Suprapubic skin (tissue), 4 donors: ENCODE measurements at regions not wholly inside any gene's neighbourhood (a gene's known extent, or its start where the extent isn't known, plus 50 kb on each side); places are given as distances from the start of the nearest gene placed in this dataset.

Source experiments
- DNase-seq, 2 donors: peaks; one replicate each; pipeline ENCODE4 v3.0.0-alpha.2; 2019; ENCODE audit warnings: low spot score in 2 of 2
- H3K27ac ChIP-seq: fragments of 200-600 bp; sonication (generic); one replicate; pipeline ENCODE4 v1.5.1; 2019
- H3K27me3 ChIP-seq: fragments of 200-600 bp; sonication (generic); one replicate; pipeline ENCODE4 v1.5.1; 2019
- H3K36me3 ChIP-seq: fragments of 200-600 bp; sonication (generic); one replicate; pipeline ENCODE4 v1.5.1; 2019
- H3K4me1 ChIP-seq: fragments of 200-600 bp; sonication (generic); one replicate; pipeline ENCODE4 v1.5.1; 2019
- H3K4me3 ChIP-seq: fragments of 200-600 bp; sonication (generic); one replicate; pipeline ENCODE4 v1.5.1; 2019; ENCODE audit warnings: mild to moderate bottlenecking
- H3K9me3 ChIP-seq: fragments of 200-600 bp; sonication (generic); one replicate; pipeline ENCODE4 v1.5.1; 2019
- EP300 ChIP-seq: sonication (generic); formaldehyde crosslinking; IDR thresholded peaks from one replicate; pipeline ENCODE4 v1.6.1; 2017; ENCODE audit warnings: antibody characterized with exemption
- POLR2A ChIP-seq, 2 donors: fragments of 450-650 bp; IDR thresholded peaks; one replicate each; pipeline ENCODE4 v1.6.1; 2017; ENCODE audit warnings: antibody characterized with exemption in 2 of 2, mild to moderate bottlenecking in 2 of 2, moderate library complexity in 2 of 2
- POLR2AphosphoS5 ChIP-seq, 3 donors: sonication (generic); formaldehyde crosslinking; IDR thresholded peaks; one replicate each; pipeline ENCODE4 v1.6.1; 2017; ENCODE audit warnings: antibody characterized with exemption in 3 of 3
- WGBS: methylation state at CpG from one replicate; pipeline ENCODE4 v1.1.5; 2018; 5-methylcytosine and 5-hydroxymethylcytosine counted together
- TF ChIP-seq, protein P1 (sequence below), 2 donors: fragments of 200-600 bp in 1 of 2; fragments of 450-650 bp in 1 of 2; sonication (generic) in 1 of 2; IDR thresholded peaks; one replicate each; pipeline ENCODE4 v1.5.1; 2016 to 2019; ENCODE audit warnings: antibody characterized with exemption in 2 of 2, mild to moderate bottlenecking in 1 of 2, moderate library complexity in 1 of 2

DNA sequence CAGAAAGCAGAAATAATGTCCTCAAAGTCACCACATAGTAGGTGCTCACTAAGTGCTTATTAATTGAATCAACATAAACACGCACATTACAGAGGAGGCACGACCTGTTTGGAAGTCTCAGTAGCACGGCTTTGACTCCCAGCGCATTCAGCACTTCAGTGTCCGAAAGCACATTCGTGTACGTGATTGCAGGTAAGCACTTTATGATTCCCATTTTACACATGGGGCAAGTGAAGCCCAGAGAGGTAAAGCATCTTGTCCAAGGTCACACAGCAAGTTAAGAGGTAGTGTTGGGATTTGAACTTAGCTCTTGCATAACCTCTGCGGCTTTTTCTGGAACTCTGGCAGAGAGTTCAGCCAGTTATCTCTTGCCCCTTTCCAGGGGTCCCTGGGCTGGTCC is 85.2 kb upstream of the WNT4 start:
- Histone ChIP-seq H3K36me3 (no peaks in the 10 kb centered on the region), H3K9me3 (no peaks in the 10 kb centered on the region), H3K4me3 (no peak overlapping the region), H3K27ac (no peak overlapping the region), H3K4me1 (no peaks in the 10 kb centered on the region), H3K27me3 (peaks cover 13% of the 10 kb centered on the region)
- TF ChIP-seq EP300 (no peak), POLR2AphosphoS5 (IDR thresholded peaks at IDR 0.05) (no peak), POLR2A (IDR thresholded peaks at IDR 0.05) (no peak)
- TF ChIP-seq, protein P1, sequence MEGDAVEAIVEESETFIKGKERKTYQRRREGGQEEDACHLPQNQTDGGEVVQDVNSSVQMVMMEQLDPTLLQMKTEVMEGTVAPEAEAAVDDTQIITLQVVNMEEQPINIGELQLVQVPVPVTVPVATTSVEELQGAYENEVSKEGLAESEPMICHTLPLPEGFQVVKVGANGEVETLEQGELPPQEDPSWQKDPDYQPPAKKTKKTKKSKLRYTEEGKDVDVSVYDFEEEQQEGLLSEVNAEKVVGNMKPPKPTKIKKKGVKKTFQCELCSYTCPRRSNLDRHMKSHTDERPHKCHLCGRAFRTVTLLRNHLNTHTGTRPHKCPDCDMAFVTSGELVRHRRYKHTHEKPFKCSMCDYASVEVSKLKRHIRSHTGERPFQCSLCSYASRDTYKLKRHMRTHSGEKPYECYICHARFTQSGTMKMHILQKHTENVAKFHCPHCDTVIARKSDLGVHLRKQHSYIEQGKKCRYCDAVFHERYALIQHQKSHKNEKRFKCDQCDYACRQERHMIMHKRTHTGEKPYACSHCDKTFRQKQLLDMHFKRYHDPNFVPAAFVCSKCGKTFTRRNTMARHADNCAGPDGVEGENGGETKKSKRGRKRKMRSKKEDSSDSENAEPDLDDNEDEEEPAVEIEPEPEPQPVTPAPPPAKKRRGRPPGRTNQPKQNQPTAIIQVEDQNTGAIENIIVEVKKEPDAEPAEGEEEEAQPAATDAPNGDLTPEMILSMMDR (IDR thresholded peaks at IDR 0.05) = no peak
- 92% methylated on average over 7 of the region's 8 CpGs for WGBS
- no peak for DNase-seq

DNA sequence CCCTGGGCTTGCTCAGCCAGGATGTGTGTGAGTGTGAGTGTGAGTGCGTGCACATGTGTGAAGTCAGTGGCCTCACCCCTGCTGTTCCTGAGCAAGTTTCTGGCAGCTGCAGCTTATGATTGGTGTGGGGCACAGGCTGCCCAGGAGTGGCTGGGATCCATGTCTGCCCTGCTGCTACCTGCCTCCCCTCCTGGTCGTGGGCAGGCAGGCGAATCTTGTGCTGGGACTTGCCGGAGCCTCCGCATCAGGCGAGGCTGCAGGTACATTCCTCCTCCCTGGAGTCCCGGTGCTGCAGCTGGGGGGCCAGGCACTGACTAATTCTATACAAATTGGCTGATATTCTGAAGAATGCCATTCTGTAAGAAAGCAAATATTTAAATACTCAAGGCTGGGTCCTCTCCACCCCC is 85.6 kb upstream of the WNT4 start:
- no peak overlapping the region for H3K27ac ChIP-seq
- H3K27me3 ChIP-seq = peaks cover 9% of the 10 kb centered on the region
- H3K9me3 ChIP-seq = no peaks in the 10 kb centered on the region
- H3K4me1 ChIP-seq = peaks cover 4% of the 10 kb centered on the region
- TF ChIP-seq EP300 = no peak
- TF ChIP-seq, protein P1 (IDR thresholded peaks at IDR 0.05) = no peak
- no peak for TF ChIP-seq POLR2AphosphoS5 (IDR thresholded peaks at IDR 0.05)
- 28% methylated on average over 2 of the region's 7 CpGs for WGBS
- no peak overlapping the region for H3K4me3 ChIP-seq
- no peak for DNase-seq
- H3K36me3 ChIP-seq = no peaks in the 10 kb centered on the region

DNA sequence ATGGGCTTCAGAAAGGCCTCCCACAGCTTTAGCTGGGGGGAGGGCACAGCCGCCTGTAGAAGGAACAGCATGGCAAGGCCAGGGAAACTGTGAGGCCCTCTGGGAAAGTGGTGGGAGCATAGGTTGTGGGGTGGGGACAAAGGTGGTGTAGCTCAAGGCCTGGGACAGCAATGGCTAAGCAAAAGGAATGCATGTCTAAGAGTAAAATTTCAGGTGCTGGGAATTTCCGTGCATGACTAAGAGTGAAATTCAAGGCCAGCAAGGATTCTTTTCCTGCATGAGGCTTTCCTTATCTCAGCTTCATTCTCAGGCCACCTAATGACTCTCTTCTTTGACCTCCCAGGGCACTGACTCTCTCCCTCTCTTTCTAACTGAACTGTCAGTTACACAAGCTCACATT is 86.5 kb upstream of the WNT4 start:
- Histone ChIP-seq H3K9me3 (no peaks in the 10 kb centered on the region), H3K4me3 (no peak overlapping the region), H3K36me3 (no peaks in the 10 kb centered on the region), H3K27ac (no peak overlapping the region), H3K27me3 (peaks cover 14% of the 10 kb centered on the region), H3K4me1 (peaks cover 12% of the 10 kb centered on the region)
- TF ChIP-seq POLR2AphosphoS5 (IDR thresholded peaks at IDR 0.05) (no peak), EP300 (no peak)
- TF ChIP-seq, protein P1 (IDR thresholded peaks at IDR 0.05) = no peak
- DNase-seq = no peak
- WGBS = 90% methylated on average over 2 of the region's 2 CpGs

DNA sequence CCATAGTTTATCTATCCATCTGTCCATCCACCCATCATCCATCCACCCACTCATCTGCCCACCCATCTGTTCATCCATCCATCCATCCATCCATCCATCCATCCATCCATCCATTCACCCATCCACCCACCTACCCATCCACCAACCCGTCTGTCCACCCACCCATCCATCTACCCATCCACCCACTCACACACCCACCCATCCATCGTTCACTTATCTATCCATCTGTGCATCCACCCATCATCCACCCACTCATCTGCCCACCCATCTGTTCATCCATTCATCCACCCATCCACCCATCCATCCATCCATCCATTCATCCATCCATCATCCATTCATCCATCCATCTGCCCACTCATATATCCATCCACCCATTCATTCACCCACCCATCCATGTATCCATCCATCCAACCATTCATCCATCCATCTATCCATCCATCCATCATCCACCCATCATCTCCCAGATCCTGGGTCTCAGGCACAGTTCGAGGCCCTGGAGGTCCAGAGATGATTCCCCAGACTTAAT is 88.2 kb upstream of the WNT4 start:
- Histone ChIP-seq H3K36me3 (no peaks in the 10 kb centered on the region), H3K4me3 (no peak overlapping the region), H3K4me1 (peaks cover 13% of the 10 kb centered on the region), H3K27ac (no peak overlapping the region), H3K9me3 (no peaks in the 10 kb centered on the region), H3K27me3 (peaks cover 23% of the 10 kb centered on the region)
- no peak for DNase-seq
- TF ChIP-seq POLR2AphosphoS5 (IDR thresholded peaks at IDR 0.05) = no peak
- TF ChIP-seq, protein P1 (IDR thresholded peaks at IDR 0.05) = no peak
- no peak for TF ChIP-seq POLR2A (IDR thresholded peaks at IDR 0.05)
- TF ChIP-seq EP300 = no peak
- WGBS = 88% methylated on average over 3 of the region's 3 CpGs

DNA sequence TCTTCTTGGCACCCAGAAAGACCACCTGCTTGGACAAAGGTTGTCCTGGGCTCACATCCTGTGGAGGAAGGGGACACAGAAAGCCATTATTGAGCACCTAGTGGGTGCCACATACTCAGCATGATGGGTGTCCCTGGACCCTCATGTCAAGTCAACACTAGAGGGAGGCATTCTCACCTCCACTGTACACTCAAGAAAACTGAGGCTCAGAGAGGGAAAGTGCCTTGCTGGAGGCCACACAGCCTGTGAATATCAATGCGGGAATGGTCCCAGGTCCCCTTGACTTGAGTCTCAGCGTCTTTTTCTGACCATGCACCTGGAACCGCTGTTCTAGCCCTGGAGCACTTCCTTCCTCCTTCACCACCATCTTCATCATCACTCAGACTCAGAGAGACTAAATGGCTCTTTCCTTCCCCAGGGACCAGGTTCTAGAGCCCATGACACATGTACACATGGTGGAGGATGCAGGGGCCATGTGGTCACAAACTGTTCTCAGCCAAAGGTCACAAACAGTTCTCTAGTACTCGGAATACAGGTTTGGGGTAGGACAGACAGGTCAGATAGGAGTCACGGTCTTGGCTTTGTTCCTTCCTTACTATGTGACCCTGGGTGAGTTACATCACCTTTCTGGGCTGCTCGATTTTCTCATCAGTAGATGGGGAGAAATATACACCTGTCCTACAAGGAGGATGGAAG is 89.2 kb upstream of the WNT4 start:
- WGBS = 69% methylated on average over 6 of the region's 6 CpGs

More for the DNA sequence above, 89.2 kb upstream of the WNT4 start:
- TF ChIP-seq, protein P1 (IDR thresholded peaks at IDR 0.05) = no peak
- no peak for TF ChIP-seq POLR2A (IDR thresholded peaks at IDR 0.05)
- no peak for TF ChIP-seq POLR2AphosphoS5 (IDR thresholded peaks at IDR 0.05)
- TF ChIP-seq EP300 = no peak
- no peak for DNase-seq
- Histone ChIP-seq H3K9me3 (no peaks in the 10 kb centered on the region), H3K4me3 (no peak overlapping the region), H3K27ac (no peak overlapping the region), H3K27me3 (peaks cover 30% of the 10 kb centered on the region), H3K4me1 (peaks cover 17% of the 10 kb centered on the region), H3K36me3 (no peaks in the 10 kb centered on the region)
